Immature natural killer cell (primary cell): ENCODE measurements at regions not wholly inside any gene's neighbourhood (a gene's known extent, or its start where the extent isn't known, plus 50 kb on each side); places are given as distances from the start of the nearest gene placed in this dataset.

Experiments used
- DNase-seq, 3 donors: peaks; one replicate each; pipeline ENCODE4 v3.0.0; 2022; ENCODE audit warnings: mixed read lengths in 1 of 3
- H3K27ac Mint-ChIP-seq, 6 donors: one replicate each; pipeline ENCODE4 v1.8.0; 2020; ENCODE audit warnings: mixed read lengths in 6 of 6, mild to moderate bottlenecking in 5 of 6, inconsistent platforms in 4 of 6, moderate library complexity in 3 of 6
- H3K27me3 Mint-ChIP-seq, 3 donors: one replicate each; pipeline ENCODE4 v1.8.0; 2020 to 2021; ENCODE audit warnings: low read depth in 3 of 3, mild to moderate bottlenecking in 3 of 3, mixed read lengths in 3 of 3, moderate library complexity in 3 of 3, inconsistent platforms in 1 of 3
- H3K36me3 Mint-ChIP-seq, 3 donors: one replicate each; pipeline ENCODE4 v1.8.0; 2020; ENCODE audit warnings: mixed read lengths in 3 of 3, inconsistent platforms in 2 of 3, mild to moderate bottlenecking in 2 of 3
- H3K4me1 Mint-ChIP-seq, 2 donors: one replicate each; pipeline ENCODE4 v1.8.0; 2020; ENCODE audit warnings: inconsistent platforms in 2 of 2, mild to moderate bottlenecking in 2 of 2, mixed read lengths in 2 of 2, moderate library complexity in 1 of 2
- H3K4me3 Mint-ChIP-seq, 5 donors: one replicate each; pipeline ENCODE4 v1.8.0; 2020; ENCODE audit warnings: mild to moderate bottlenecking in 5 of 5, mixed read lengths in 5 of 5, inconsistent platforms in 3 of 5, moderate library complexity in 3 of 5
- H3K9me3 Mint-ChIP-seq, 6 donors: one replicate each; pipeline ENCODE4 v1.8.0; 2020; ENCODE audit warnings: mild to moderate bottlenecking in 6 of 6, mixed read lengths in 6 of 6, inconsistent platforms in 4 of 6, moderate library complexity in 3 of 6

DNA sequence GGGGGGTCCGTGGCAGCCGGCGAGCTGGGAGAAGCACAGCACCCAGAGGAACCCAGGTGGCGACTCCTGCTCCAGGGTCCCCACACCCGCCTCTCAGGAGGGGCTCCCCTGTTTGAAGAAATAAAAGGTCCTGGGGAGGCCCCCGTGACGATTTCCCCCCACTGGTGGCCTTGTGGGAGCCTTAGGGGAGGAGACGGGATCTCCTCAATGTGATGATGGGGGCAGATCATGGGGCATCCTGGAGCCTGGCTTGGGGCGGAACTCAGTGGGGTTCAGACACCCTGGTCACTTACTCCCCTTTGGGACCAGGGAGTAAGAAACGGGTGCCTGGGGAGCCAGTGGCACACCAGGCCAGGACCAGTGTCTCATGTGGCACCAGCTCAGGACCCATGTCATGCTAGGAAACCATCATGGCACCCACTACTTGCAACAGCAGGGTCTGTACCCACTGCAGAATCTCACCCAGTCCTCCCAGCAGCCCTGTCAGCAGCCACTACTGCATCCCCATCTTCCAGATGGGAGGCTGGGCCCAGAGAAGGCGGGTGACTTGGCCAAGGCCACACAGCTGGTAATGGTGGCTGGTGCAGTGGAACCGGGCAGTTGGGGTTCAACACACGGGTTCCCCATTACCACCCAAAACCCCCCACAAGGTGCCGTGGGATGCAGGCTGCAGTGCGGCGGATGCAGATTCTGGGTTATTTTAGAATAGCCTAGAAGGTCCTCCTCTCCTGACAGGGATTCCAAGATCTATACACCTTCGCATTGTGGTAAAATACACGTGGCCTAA is 130.7 kb downstream of the CTTN start:
- Mint-ChIP-seq H3K4me1 (no peaks in the 10 kb centered on the region), H3K27me3 (peaks cover 1 to 4% (median 2%) of the 10 kb centered on the region in 3 donors), H3K4me3 (no peak overlapping the region), H3K36me3 (no peaks in the 10 kb centered on the region), H3K27ac (no peak overlapping the region), H3K9me3 (no peaks in the 10 kb centered on the region)
- DNase-seq: no peak

DNA sequence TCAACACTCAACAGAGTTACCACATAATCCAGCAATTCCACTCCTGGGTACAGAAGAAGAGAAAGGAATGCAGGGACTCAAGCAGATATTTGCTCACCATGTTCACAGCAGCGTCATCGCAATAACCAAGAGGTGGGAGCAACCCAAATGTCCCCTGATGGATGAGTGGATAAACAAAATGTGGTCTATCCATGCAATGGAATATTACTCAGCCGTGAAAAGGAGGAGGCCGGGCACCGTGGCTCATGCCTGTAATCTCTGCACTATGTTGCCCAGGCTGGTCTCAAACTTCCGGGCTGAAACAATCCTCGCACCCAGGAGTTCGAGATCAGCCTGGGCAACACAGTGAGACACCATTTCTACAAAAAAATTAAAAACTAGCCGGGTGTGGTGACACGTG is 131.7 kb downstream of the CTTN start:
- Mint-ChIP-seq H3K36me3 (no peaks in the 10 kb centered on the region), H3K9me3 (no peaks in the 10 kb centered on the region), H3K27ac (no peak overlapping the region), H3K4me1 (no peaks in the 10 kb centered on the region), H3K27me3 (peaks cover 1 to 4% (median 2%) of the 10 kb centered on the region in 3 donors), H3K4me3 (no peak overlapping the region)
- DNase-seq: no peak

DNA sequence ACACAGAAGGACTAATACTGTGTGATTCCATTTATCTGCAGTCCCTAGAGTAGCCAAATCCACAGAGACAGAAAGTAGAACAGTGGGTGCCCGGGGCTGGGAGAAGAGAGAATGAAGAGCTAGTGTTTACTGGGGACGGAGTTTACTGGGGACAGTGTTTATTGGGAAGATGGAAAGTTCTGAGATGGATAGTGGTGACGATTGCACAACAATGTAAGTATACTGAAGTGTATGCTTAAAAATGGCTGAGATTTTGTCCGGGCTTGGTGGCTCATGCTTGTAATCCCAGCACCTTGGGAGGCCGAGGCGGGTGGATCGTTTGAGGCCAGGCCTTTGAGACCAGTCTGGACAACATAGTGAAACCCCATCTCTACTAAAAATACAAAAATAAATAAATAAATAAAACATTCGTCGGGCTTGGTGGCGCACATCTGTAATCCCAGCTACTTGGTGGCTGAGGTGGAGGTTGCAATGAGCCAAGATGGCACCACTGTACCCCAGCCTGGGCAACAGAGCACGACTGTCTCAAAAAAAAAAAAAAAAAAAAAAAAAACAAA is 132.4 kb downstream of the CTTN start:
- Mint-ChIP-seq H3K27ac (no peak overlapping the region), H3K9me3 (no peaks in the 10 kb centered on the region), H3K4me3 (no peak overlapping the region), H3K27me3 (peaks cover 1 to 8% (median 2%) of the 10 kb centered on the region in 3 donors), H3K4me1 (no peaks in the 10 kb centered on the region), H3K36me3 (no peaks in the 10 kb centered on the region)
- no peak for DNase-seq

DNA sequence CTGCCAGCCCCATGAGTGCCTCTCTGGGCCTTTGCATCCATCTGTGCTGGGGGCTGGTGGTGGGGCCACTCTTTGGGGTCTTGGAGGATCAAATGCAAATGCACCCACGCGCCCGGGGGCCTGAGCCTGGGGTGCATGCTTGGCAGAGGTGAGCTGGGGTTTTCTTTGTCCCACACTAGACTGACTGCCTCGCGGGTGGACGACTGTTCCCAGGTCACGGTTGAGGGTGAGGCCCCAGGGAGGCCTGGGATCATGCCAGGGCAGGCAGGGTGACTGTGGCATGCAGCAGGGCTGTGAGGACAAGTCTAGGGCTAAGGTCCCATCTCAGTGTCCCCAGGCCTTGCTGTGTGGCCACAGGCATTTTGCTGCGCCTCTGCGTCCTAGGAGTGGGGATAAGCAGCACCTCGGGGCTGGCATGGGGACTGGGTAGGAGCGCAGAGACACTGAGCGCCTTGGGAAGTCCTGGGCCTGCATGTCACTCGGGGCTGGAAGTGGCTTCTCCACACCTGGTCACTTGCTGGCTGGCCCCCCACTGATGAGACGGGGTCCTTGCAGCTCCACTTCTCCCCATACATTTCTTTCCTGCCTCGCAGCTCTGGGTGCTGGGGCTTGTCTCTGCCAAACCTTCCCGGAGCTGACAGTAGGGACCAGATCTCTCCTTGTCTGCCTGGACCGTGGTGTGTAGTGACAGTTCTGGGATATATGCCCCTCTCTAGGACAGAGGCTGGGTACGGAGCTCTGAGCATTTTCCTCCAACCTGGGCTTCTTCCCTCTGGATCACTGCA is 133.1 kb downstream of the CTTN start:
- Mint-ChIP-seq H3K4me1 (no peaks in the 10 kb centered on the region), H3K4me3 (no peak overlapping the region)
- DNase-seq: no peak

DNA sequence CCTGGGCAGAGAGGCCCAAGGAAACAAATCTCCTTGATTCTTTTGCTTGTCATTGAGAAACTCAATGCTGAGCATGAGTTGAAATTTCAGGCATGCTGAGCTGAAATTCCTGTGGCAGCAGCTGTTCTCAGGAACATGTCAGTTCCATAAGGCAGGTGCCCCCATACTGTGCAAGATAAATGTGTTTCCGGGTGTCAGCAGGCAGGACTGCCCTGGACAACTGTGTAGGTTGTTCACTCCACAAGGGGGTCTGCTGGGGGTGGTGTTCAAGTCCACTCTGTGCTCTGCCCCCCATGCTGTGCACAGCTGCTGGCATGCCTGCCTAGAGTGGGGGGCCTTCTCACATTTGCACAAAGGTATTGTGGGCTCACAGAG is 133.7 kb downstream of the CTTN start:
- Mint-ChIP-seq H3K27ac (no peak overlapping the region), H3K9me3 (no peaks in the 10 kb centered on the region), H3K27me3 (peaks cover 1 to 8% (median 2%) of the 10 kb centered on the region in 3 donors), H3K4me3 (no peak overlapping the region), H3K36me3 (no peaks in the 10 kb centered on the region), H3K4me1 (no peaks in the 10 kb centered on the region)
- no peak for DNase-seq

More for the DNA sequence above, 133.1 kb downstream of the CTTN start:
- H3K36me3 Mint-ChIP-seq: no peaks in the 10 kb centered on the region
- no peaks in the 10 kb centered on the region for H3K9me3 Mint-ChIP-seq
- H3K27ac Mint-ChIP-seq: no peak overlapping the region
- H3K27me3 Mint-ChIP-seq: peaks cover 1 to 8% (median 2%) of the 10 kb centered on the region in 3 donors

DNA sequence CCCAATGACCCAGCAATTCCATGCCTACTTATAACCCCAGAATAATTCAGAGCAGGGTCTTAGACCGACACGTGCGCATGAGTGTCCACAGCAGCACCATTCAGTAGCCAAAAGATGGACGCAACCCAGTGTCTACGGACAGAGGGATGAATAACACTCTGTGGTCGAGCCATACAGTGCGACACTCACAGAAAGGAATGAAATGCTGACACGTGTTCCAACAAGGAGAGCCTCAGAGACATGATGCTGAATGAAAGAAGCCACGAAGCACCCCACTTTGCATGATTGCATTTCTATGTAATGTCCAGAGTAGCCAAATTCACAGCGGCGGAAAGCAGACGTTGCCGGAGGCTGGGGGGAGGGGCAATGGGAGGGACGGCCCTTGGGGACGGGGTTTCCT is 134.4 kb downstream of the CTTN start:
- peaks cover 1 to 8% (median 2%) of the 10 kb centered on the region in 3 donors for H3K27me3 Mint-ChIP-seq
- H3K27ac Mint-ChIP-seq: no peak overlapping the region
- H3K36me3 Mint-ChIP-seq: no peaks in the 10 kb centered on the region
- no peak overlapping the region for H3K4me3 Mint-ChIP-seq
- H3K9me3 Mint-ChIP-seq: no peaks in the 10 kb centered on the region
- no peak for DNase-seq
- no peaks in the 10 kb centered on the region for H3K4me1 Mint-ChIP-seq

DNA sequence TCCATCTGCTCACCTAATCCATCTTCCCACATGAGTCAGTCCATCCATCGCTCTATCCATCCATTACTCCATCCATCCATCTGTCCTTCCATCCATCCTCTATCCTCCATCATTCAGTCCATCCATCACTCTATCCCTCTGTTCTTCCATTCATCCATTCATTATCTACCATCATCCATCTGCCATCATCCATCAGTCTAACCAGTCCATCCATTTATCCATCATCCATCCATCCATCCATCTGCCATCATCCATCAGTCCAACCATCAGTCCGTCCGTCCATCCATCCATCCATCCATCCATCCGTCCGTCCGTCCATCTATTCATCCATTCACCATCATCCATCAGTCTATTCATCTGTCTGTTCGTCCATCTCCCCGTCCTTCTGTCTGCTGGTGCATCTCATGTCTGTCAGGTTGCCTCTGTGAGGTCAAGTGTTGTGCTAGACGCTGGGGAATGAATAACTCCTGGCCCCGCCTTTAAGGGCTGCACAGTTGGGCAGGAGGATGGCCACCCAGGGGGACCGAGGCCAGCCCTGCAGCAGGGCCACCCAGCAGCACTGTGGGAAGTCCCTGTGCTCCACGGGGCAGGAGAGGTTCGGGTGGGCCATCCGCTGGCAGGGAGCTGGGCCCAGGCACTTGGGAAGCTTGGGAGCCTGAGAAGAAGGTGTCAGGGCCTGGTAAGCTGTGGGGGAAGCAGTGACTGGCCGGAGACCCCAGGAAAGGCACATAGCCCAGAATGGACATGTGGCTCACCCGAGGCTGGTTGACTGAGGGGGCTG is 137.1 kb downstream of the CTTN start:
- H3K4me3 Mint-ChIP-seq: no peak overlapping the region
- no peak overlapping the region for H3K27ac Mint-ChIP-seq
- H3K36me3 Mint-ChIP-seq: no peaks in the 10 kb centered on the region
- H3K27me3 Mint-ChIP-seq: peaks cover 2 to 4% (median 3%) of the 10 kb centered on the region in 3 donors
- no peak for DNase-seq
- H3K4me1 Mint-ChIP-seq: no peaks in the 10 kb centered on the region
- peaks cover 0 to 2% (median 0%) of the 10 kb centered on the region in 6 donors for H3K9me3 Mint-ChIP-seq

DNA sequence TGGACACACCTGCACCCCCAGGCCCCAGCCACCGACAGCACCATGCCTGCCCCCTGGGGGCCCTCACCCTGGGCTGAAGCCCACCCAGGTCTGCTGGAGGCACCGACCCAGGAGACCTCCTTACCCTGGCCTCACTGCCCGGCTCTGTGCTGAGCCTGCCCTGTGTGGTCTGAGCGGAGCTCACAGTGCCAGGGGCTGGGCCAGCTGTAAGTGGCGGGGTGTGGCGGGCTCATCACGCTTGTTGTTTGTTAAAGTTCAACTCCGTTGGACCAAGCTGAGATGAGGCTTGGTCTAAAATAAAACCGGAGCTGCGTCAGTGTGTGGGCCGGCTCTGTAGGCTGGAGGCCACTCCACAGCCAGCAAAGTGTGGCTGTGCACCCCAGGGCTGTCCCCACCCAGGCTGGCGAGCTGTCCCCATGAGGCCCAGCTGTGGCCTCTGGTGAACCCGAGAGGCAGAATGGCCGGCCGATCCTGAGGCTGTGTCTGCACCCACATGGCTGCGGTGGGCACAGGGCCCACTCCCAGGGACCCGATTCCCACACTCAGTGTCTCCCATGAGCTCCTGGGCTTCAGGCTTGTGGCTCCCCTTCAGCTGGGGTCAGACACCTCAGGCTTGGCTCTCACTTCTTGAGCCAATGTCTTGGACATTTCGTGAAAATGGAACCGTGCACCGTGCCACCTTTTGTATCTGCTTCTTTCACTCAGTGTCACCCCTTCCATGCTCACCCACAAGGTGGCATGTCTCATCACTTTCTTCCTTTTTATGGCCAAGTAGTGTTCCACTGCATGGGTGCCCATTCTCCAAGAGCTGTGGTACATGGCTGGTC is 137.9 kb downstream of the CTTN start:
- no peak for DNase-seq
- Mint-ChIP-seq H3K9me3 (peaks cover 0 to 2% (median 0%) of the 10 kb centered on the region in 6 donors), H3K27me3 (peaks cover 2 to 4% (median 3%) of the 10 kb centered on the region in 3 donors), H3K36me3 (no peaks in the 10 kb centered on the region), H3K4me3 (no peak overlapping the region), H3K27ac (no peak overlapping the region), H3K4me1 (no peaks in the 10 kb centered on the region)

DNA sequence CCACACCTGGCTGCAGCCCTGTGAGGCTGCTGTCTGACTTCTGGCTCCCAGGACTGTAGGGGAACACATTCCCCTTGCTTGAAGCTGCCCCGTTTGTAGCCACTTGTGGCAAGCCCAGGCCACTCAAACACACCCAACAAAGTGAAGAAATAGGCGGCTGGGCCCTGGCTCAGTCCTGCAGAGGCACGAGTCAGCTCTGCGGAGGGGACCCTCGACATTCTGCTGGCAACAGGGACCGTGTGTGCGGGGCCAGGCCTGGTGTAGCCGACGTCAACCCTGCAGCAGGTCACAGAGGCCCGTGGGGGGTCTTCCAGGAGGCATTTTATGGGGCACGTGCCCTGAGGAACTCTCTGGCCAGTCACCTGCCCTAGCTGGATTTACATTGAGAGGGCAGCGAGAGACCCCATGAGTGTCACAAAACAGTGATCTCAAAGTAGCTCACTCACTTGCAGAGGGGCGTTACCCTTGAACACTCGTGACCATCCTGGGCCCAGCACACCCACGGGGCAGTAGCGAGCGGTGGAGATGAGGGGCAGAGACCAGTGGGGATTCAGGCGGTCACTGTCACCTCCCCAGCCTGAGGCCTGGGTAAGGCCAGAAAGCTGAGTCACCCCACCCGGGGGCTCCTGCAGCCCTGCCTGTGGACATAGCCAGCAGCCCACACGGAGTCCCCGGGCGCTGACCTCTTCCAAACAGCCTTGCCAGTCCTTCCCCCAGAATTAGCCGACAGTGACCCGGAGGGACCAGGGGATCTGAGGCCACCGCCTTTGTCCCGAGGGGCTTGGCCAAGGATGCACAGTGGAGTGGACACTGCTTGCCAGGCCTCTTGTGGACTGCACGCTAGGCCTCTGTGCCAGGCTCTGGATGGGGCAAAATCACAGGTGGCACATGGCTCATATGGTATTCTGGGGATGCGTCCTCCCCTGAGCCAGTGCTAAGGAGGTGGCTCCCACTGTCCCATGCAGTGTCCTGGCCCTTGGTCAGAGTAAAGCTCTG is 139.5 kb downstream of the CTTN start:
- no peak overlapping the region for H3K27ac Mint-ChIP-seq
- H3K36me3 Mint-ChIP-seq: no peaks in the 10 kb centered on the region
- no peaks in the 10 kb centered on the region for H3K4me1 Mint-ChIP-seq
- DNase-seq: no peak
- H3K4me3 Mint-ChIP-seq: no peak overlapping the region
- peaks cover 0 to 2% (median 0%) of the 10 kb centered on the region in 6 donors for H3K9me3 Mint-ChIP-seq
- peaks cover 0 to 4% (median 3%) of the 10 kb centered on the region in 3 donors for H3K27me3 Mint-ChIP-seq

DNA sequence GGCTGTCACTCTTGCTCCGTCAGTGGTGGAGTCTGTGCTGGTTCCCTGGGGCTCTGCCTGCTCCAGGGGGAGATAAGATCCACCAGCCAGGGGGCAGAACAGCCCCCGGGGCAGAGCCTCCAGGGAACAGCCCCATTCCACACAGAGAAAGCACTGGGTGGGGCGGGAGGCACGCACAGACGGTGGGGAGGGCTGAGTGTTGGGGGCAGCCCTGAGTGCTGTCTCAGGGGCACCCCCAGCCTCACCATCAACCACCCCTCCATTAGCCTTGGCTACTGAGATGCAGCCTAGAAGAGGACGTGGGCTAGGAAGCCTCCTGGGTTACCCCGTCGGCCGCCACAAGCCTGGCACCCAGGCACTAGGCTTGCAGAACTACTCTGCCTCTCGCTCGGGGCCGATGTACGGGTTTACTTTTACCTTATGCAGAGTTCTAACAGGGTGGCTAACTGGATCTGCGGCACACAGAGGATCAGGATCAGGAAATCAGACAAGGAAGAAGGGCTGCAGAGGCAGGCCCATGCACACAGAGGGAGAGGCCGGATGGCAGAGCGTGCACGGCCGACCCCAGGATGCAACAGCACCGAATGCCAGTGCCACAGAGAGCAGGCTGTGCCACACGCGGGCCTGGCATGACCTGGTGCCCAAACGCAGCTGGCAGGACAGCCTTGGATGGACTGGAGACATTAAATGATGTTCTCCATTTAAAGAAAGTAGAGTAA is 140.5 kb downstream of the CTTN start:
- no peak overlapping the region for H3K27ac Mint-ChIP-seq
- H3K36me3 Mint-ChIP-seq: no peaks in the 10 kb centered on the region
- H3K4me3 Mint-ChIP-seq: no peak overlapping the region
- peaks cover 0 to 4% (median 3%) of the 10 kb centered on the region in 3 donors for H3K27me3 Mint-ChIP-seq
- no peak for DNase-seq
- no peaks in the 10 kb centered on the region for H3K4me1 Mint-ChIP-seq
- H3K9me3 Mint-ChIP-seq: peaks cover 0 to 2% (median 0%) of the 10 kb centered on the region in 6 donors

DNA sequence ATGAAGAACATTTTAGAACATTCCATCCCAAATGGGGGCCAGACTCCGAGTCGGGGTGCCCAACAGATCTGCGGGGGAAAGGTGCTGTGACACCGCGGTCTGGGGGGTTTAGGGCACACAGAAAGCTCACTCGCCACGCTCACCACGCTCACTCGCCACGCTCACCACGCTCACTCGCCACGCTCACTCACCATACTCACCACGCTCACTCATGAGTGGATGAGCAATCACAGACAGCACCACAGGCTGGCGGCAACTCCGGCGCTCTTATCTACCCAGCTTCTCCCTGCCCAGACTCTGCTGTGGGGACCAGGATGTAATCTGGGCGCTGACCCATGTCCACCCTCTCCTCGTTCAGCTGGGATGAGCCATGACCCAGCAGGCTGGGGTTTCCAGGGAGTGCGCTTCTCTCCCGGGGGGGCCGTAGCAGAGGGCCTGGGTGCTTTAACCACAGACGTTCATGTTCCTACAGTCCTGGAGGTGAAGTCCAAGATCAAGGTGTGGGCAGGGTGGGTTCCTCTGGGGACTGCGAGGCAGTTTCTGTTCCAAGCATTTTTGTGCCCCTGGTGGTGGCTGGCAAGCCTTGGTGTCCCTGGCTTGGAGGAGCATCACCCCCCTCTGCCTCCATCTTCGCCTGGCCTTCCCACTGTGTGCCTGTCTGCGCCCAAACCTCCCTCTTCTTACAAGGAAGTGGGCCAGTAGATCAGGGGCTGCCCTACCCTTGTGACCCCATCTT is 141.2 kb downstream of the CTTN start:
- Mint-ChIP-seq H3K27me3 (peaks cover 0 to 4% (median 3%) of the 10 kb centered on the region in 3 donors), H3K4me3 (no peak overlapping the region)

More for the DNA sequence above, 141.2 kb downstream of the CTTN start:
- DNase-seq: no peak
- H3K9me3 Mint-ChIP-seq: peaks cover 0 to 2% (median 0%) of the 10 kb centered on the region in 6 donors
- H3K4me1 Mint-ChIP-seq: no peaks in the 10 kb centered on the region
- H3K27ac Mint-ChIP-seq: no peak overlapping the region
- H3K36me3 Mint-ChIP-seq: no peaks in the 10 kb centered on the region
